ENCODE measurements at regions not wholly inside any gene's neighbourhood (a gene's known extent, or its start where the extent isn't known, plus 50 kb on each side); places are given as distances from the start of the nearest gene placed in this dataset.
"Not testable (repeated sequence)": the region's sequence is repeated elsewhere in the genome, so short reads cannot be mapped to it uniquely, and the experiment has no call there.

- DNase-seq, result no peak
- H3K27me3 ChIP-seq (replicated peaks), result no peaks in the 10 kb centered on the region
- no peaks in the 10 kb centered on the region for H3K36me3 ChIP-seq (replicated peaks)
- no peak overlapping the region for H3K27ac ChIP-seq
- no peak for TF ChIP-seq CTCF (IDR thresholded peaks at IDR 0.05; ENCODE audit: low read depth, low read length, missing control alignments)
- in situ Hi-C loops (cut with HindIII; ENCODE audit: low pct_ligation_motif_present, low sequenced_read_pairs), result no loop called here
- H3K4me3 ChIP-seq (ENCODE audit: low read depth, low read length), result no peak overlapping the region
Observed at GRCh38 chr11:26878959-26879581, 114.8 kb upstream of the FIBIN start.

- H3K27me3 ChIP-seq (replicated peaks); H3K36me3 ChIP-seq (replicated peaks); H3K27ac ChIP-seq; in situ Hi-C loops (cut with HindIII; ENCODE audit: low pct_ligation_motif_present, low sequenced_read_pairs); DNase-seq; H3K4me3 ChIP-seq (ENCODE audit: low read depth, low read length): not testable (repeated sequence)
Observed at GRCh38 chr11:26882363-26882880, 111.5 kb upstream of the FIBIN start.

- H3K4me3 ChIP-seq (ENCODE audit: low read depth, low read length), result no peak overlapping the region
- H3K27ac ChIP-seq, result no peak overlapping the region
- no peak for TF ChIP-seq CTCF (IDR thresholded peaks at IDR 0.05; ENCODE audit: low read depth, low read length, missing control alignments)
- H3K36me3 ChIP-seq (replicated peaks), result no peaks in the 10 kb centered on the region
- in situ Hi-C loops (cut with HindIII; ENCODE audit: low pct_ligation_motif_present, low sequenced_read_pairs), result no loop called here
- DNase-seq, result no peak
- H3K27me3 ChIP-seq (replicated peaks), result no peaks in the 10 kb centered on the region
Observed at GRCh38 chr11:26891501-26891900, 102.4 kb upstream of the FIBIN start.

- in situ Hi-C loops (cut with HindIII; ENCODE audit: low pct_ligation_motif_present, low sequenced_read_pairs), result no loop called here
- Histone ChIP-seq H3K4me3 (ENCODE audit: low read depth, low read length) (no peak overlapping the region), H3K27me3 (replicated peaks) (no peaks in the 10 kb centered on the region), H3K27ac (no peak overlapping the region), H3K36me3 (replicated peaks) (no peaks in the 10 kb centered on the region)
- TF ChIP-seq CTCF (IDR thresholded peaks at IDR 0.05; ENCODE audit: low read depth, low read length, missing control alignments), result no peak
- no peak for DNase-seq
Observed at GRCh38 chr11:26896719-26897118, 97.2 kb upstream of the FIBIN start.

- TF ChIP-seq CTCF (IDR thresholded peaks at IDR 0.05; ENCODE audit: low read depth, low read length, missing control alignments), result no peak
- no peak overlapping the region for H3K27ac ChIP-seq
- in situ Hi-C loops (cut with HindIII; ENCODE audit: low pct_ligation_motif_present, low sequenced_read_pairs), result no loop called here
- no peak for DNase-seq
- H3K36me3 ChIP-seq (replicated peaks), result no peaks in the 10 kb centered on the region
- H3K4me3 ChIP-seq (ENCODE audit: low read depth, low read length), result no peak overlapping the region
- no peaks in the 10 kb centered on the region for H3K27me3 ChIP-seq (replicated peaks)
Observed at GRCh38 chr11:26898799-26899198, 95.1 kb upstream of the FIBIN start.

- in situ Hi-C loops (cut with HindIII; ENCODE audit: low pct_ligation_motif_present, low sequenced_read_pairs), result no loop called here
- H3K27ac ChIP-seq, result no peak overlapping the region
- TF ChIP-seq CTCF (IDR thresholded peaks at IDR 0.05; ENCODE audit: low read depth, low read length, missing control alignments), result no peak
- H3K27me3 ChIP-seq (replicated peaks), result no peaks in the 10 kb centered on the region
- no peak overlapping the region for H3K4me3 ChIP-seq (ENCODE audit: low read depth, low read length)
- DNase-seq, result no peak
- no peaks in the 10 kb centered on the region for H3K36me3 ChIP-seq (replicated peaks)
Observed at GRCh38 chr11:26901162-26901561, 92.8 kb upstream of the FIBIN start.

All from brain microvascular endothelial cell (primary cell).